Epithelial cell of esophagus (primary cell): ENCODE measurements at regions not wholly inside any gene's neighbourhood (a gene's known extent, or its start where the extent isn't known, plus 50 kb on each side); places are given as distances from the start of the nearest gene placed in this dataset.
"Not testable (repeated sequence)": the region's sequence is repeated elsewhere in the genome, so short reads cannot be mapped to it uniquely, and the experiment has no call there.

Experiments used
- DNase-seq: peaks from one replicate; pipeline ENCODE4 v3.0.0; 2010; ENCODE audit warnings: low read depth
- H3K4me3 ChIP-seq: 2 replicates; pipeline ENCODE4 v1.5.1; 2011; ENCODE audit warnings: mild to moderate bottlenecking, low read length, control low read depth
- TF ChIP-seq, protein P1 (sequence below): IDR thresholded peaks from 2 replicates; pipeline ENCODE4 v1.5.1; 2011; ENCODE audit warnings: low read depth, mild to moderate bottlenecking, low read length, control low read depth, inconsistent platforms; ENCODE audit not compliant: insufficient read depth; ENCODE audit errors: missing control alignments

GRCh38 chr2:48081317-48081628 is 175.0 kb upstream of the FBXO11 start:
- H3K4me3 ChIP-seq, result no peak overlapping the region
- DNase-seq, result no peak
- TF ChIP-seq, protein P1, sequence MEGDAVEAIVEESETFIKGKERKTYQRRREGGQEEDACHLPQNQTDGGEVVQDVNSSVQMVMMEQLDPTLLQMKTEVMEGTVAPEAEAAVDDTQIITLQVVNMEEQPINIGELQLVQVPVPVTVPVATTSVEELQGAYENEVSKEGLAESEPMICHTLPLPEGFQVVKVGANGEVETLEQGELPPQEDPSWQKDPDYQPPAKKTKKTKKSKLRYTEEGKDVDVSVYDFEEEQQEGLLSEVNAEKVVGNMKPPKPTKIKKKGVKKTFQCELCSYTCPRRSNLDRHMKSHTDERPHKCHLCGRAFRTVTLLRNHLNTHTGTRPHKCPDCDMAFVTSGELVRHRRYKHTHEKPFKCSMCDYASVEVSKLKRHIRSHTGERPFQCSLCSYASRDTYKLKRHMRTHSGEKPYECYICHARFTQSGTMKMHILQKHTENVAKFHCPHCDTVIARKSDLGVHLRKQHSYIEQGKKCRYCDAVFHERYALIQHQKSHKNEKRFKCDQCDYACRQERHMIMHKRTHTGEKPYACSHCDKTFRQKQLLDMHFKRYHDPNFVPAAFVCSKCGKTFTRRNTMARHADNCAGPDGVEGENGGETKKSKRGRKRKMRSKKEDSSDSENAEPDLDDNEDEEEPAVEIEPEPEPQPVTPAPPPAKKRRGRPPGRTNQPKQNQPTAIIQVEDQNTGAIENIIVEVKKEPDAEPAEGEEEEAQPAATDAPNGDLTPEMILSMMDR, result no peak

GRCh38 chr2:48085888-48086287 is 179.6 kb upstream of the FBXO11 start:
- no peak for DNase-seq
- TF ChIP-seq, protein P1, result no peak
- H3K4me3 ChIP-seq, result no peak overlapping the region

DNA sequence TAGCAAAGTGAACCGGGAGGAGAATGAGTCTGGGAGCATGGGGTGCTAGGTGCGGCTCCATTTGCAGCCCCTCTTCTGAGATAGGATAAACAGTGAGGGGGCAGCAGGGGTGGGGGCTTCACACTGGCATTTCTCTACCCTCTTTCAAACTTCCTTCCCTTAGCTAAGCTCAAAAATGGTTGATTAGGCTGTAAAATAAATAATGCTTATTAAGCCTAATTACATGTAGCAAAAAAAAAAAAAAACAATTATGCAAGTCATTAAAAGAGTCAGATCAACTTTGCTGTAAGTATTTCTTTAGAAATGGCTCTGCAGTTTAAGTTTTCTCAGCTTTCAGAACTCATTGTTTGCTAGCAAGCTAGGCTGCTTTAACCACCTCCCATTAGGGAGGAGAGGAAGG is 182.7 kb upstream of the FBXO11 start:
- H3K4me3 ChIP-seq, result no peak overlapping the region
- DNase-seq, result no peak
- TF ChIP-seq, protein P1, result no peak

DNA sequence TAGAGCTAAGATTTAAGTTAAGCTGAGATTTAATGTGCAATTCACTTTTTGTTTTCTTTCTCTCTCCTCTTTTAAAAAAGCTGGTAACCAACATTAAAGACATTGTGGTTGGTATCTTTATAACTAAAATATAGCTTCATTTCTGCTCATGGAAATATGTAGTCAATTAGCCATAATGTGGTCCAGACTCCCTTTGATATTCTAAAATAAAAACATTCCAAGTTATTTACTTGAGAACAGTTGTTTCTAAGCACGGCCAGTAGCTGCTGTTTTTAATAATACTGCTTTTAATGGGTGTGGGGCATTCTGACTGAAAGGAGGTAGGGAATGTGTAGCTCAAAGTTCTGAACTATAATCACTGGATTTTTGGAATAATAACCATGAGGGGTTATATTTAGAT is 183.3 kb upstream of the FBXO11 start:
- H3K4me3 ChIP-seq, result no peak overlapping the region
- TF ChIP-seq, protein P1, result no peak
- no peak for DNase-seq

GRCh38 chr2:48092846-48093803 is 186.8 kb upstream of the FBXO11 start:
- no peak for DNase-seq
- H3K4me3 ChIP-seq, result no peak overlapping the region
- TF ChIP-seq, protein P1, result no peak

DNA sequence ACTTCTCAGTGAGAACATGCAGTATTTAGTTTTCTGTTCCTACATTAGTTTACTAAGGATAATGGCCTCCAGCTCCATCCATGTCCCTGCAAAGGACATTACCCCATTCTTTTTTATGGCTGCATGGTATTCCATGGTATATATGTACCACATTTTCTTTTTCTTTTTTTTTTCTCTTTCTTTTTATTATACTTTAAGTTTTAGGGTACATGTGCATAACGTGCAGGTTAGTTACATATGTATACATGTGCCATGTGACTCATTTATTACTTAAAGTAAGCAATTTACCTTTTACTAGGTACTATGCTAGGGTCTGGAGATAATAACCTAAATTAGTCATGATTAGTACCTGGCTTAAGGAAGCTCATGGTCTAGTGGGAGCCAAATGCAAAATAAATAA is 190.5 kb upstream of the FBXO11 start:
- not testable (repeated sequence) for DNase-seq, H3K4me3 ChIP-seq

GRCh38 chr2:48098539-48098938 is 192.2 kb upstream of the FBXO11 start:
- H3K4me3 ChIP-seq, result no peak overlapping the region
- no peak for DNase-seq
- TF ChIP-seq, protein P1, result no peak
